ENCODE measurements at regions not wholly inside any gene's neighbourhood (a gene's known extent, or its start where the extent isn't known, plus 50 kb on each side); places are given as distances from the start of the nearest gene placed in this dataset.

DNA sequence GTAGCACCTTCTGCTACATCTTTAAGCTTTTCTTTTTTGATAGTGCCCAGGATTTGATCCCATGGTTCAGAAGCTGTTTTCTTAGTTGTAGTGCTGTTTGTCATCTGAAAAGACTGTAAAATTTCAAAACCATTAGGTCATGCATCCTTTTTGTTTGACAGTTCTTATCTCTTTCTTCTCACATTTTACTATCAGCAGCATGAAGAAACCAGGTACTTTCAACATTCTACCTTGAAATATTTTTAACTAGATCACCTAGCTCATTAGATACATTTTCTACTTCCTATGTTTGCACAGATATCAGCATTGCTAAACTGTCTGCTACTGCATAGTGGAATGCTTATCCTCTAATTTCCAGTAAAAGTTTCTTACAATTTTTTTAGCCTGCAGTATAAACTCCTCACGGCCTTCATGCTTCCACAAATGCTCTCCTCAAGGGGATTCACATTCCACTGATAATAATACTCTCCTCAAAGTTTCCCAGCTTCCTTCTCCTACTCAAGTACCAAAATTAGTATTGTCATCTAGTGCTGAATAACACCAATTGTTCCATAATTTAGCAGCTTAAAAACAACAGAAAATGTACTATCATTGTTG is 243.9 kb upstream of the ZRANB2 start:
- DNase-seq (ENCODE audit: low read depth, low spot score) (no peak), ATAC-seq (no peak)
- POLR2A ChIA-PET = no interaction called here
- Histone ChIP-seq H3K4me3 (ENCODE audit: low read depth in 2 of 2, low read length in 2 of 2) (no peak overlapping the region), H3K27ac (ENCODE audit: low read length) (no peak overlapping the region), H3K36me3 (ENCODE audit: control insufficient read depth, insufficient read depth, low read length) (no peaks in the 10 kb centered on the region), H3K4me1 (ENCODE audit: control insufficient read depth, insufficient read depth, low read length) (no peaks in the 10 kb centered on the region), H3K9me3 (ENCODE audit: control insufficient read depth, insufficient read depth, low read depth, low read length) (no peaks in the 10 kb centered on the region), H3K27me3 (ENCODE audit: control insufficient read depth, insufficient read depth, low read length) (no peaks in the 10 kb centered on the region)
- in situ Hi-C loops (cut with HindIII; ENCODE audit: low pct_unique_long_range_greater_than_20kb, low sequenced_read_pairs) = no loop called here
- intact Hi-C loops (cut with micrococcal nuclease; ENCODE audit: unreplicated experiment) = no loop called here
- TF ChIP-seq, protein P1, sequence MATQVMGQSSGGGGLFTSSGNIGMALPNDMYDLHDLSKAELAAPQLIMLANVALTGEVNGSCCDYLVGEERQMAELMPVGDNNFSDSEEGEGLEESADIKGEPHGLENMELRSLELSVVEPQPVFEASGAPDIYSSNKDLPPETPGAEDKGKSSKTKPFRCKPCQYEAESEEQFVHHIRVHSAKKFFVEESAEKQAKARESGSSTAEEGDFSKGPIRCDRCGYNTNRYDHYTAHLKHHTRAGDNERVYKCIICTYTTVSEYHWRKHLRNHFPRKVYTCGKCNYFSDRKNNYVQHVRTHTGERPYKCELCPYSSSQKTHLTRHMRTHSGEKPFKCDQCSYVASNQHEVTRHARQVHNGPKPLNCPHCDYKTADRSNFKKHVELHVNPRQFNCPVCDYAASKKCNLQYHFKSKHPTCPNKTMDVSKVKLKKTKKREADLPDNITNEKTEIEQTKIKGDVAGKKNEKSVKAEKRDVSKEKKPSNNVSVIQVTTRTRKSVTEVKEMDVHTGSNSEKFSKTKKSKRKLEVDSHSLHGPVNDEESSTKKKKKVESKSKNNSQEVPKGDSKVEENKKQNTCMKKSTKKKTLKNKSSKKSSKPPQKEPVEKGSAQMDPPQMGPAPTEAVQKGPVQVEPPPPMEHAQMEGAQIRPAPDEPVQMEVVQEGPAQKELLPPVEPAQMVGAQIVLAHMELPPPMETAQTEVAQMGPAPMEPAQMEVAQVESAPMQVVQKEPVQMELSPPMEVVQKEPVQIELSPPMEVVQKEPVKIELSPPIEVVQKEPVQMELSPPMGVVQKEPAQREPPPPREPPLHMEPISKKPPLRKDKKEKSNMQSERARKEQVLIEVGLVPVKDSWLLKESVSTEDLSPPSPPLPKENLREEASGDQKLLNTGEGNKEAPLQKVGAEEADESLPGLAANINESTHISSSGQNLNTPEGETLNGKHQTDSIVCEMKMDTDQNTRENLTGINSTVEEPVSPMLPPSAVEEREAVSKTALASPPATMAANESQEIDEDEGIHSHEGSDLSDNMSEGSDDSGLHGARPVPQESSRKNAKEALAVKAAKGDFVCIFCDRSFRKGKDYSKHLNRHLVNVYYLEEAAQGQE (IDR thresholded peaks at IDR 0.05; ENCODE audit: insufficient read depth in 1 of 2, low read depth in 2 of 2, low read length in 1 of 2) = no peak
- TF ChIP-seq TCF7L2 (IDR thresholded peaks at IDR 0.05; ENCODE audit: low read depth, low read length) (no peak), SIN3A (IDR thresholded peaks at IDR 0.05; ENCODE audit: borderline replicate concordance, insufficient read depth, low read depth, low read length) (no peak), POLR2AphosphoS5 (IDR thresholded peaks at IDR 0.05; ENCODE audit: low read depth, low read length) (no peak)
- TF ChIP-seq, protein P2, sequence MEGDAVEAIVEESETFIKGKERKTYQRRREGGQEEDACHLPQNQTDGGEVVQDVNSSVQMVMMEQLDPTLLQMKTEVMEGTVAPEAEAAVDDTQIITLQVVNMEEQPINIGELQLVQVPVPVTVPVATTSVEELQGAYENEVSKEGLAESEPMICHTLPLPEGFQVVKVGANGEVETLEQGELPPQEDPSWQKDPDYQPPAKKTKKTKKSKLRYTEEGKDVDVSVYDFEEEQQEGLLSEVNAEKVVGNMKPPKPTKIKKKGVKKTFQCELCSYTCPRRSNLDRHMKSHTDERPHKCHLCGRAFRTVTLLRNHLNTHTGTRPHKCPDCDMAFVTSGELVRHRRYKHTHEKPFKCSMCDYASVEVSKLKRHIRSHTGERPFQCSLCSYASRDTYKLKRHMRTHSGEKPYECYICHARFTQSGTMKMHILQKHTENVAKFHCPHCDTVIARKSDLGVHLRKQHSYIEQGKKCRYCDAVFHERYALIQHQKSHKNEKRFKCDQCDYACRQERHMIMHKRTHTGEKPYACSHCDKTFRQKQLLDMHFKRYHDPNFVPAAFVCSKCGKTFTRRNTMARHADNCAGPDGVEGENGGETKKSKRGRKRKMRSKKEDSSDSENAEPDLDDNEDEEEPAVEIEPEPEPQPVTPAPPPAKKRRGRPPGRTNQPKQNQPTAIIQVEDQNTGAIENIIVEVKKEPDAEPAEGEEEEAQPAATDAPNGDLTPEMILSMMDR (IDR thresholded peaks at IDR 0.05) = no peak
- BruUV-seq (replicated peaks) = no TSS peak
- CTCF ChIA-PET = no interaction called here

GRCh38 chr1:71312545-71312944 is 231.7 kb upstream of the ZRANB2 start:
- no TSS peak for BruUV-seq (replicated peaks)
- Histone ChIP-seq H3K27me3 (ENCODE audit: control insufficient read depth, insufficient read depth, low read length) (no peaks in the 10 kb centered on the region), H3K9me3 (ENCODE audit: control insufficient read depth, insufficient read depth, low read depth, low read length) (no peaks in the 10 kb centered on the region), H3K27ac (ENCODE audit: low read length) (no peak overlapping the region), H3K4me3 (ENCODE audit: low read depth in 2 of 2, low read length in 2 of 2) (no peak overlapping the region), H3K4me1 (ENCODE audit: control insufficient read depth, insufficient read depth, low read length) (no peaks in the 10 kb centered on the region), H3K36me3 (ENCODE audit: control insufficient read depth, insufficient read depth, low read length) (no peaks in the 10 kb centered on the region)
- no peak for DNase-seq (ENCODE audit: low read depth, low spot score)
- no peak for TF ChIP-seq SIN3A (IDR thresholded peaks at IDR 0.05; ENCODE audit: borderline replicate concordance, insufficient read depth, low read depth, low read length)
- TF ChIP-seq, protein P1 (IDR thresholded peaks at IDR 0.05; ENCODE audit: insufficient read depth in 1 of 2, low read depth in 2 of 2, low read length in 1 of 2) = no peak
- TF ChIP-seq TCF7L2 (IDR thresholded peaks at IDR 0.05; ENCODE audit: low read depth, low read length) = no peak
- TF ChIP-seq POLR2AphosphoS5 (IDR thresholded peaks at IDR 0.05; ENCODE audit: low read depth, low read length) = no peak
- TF ChIP-seq, protein P2 (IDR thresholded peaks at IDR 0.05) = no peak
- CTCF ChIA-PET = no interaction called here
- intact Hi-C loops (cut with micrococcal nuclease; ENCODE audit: unreplicated experiment) (no loop called here), in situ Hi-C loops (cut with HindIII; ENCODE audit: low pct_unique_long_range_greater_than_20kb, low sequenced_read_pairs) (no loop called here)
- POLR2A ChIA-PET = no interaction called here
- no peak for ATAC-seq
